ENCODE measurements at regions not wholly inside any gene's neighbourhood (a gene's known extent, or its start where the extent isn't known, plus 50 kb on each side); places are given as distances from the start of the nearest gene placed in this dataset.

DNA sequence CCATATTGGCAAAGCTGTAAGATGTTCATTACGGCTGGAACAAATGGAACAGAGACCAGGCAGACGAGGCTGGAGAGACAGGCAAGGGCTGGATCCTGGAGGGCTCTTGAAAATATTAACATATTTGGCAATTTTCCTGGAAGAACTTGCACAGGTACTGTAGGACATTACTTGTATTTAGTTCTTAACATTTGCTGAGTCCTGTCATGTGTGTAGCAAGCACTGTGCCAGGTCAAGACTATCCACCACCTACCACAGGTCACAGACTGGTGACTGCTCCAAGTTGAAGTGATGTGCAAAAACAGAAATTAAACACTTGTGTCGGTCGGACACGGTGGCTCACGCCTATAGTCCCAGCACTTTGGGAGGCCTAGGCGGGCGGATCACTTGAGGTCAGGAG, 58.7 kb upstream of the TNRC6B start:
- Histone ChIP-seq H3K23ac (ENCODE audit: insufficient read length) (no peak overlapping the region), H4K91ac (replicated peaks; ENCODE audit: insufficient read length, low read length) (no peak overlapping the region), H2BK5ac (ENCODE audit: low read depth, low read length) (no peak overlapping the region), H2BK12ac (ENCODE audit: low read depth, low read length) (no peak overlapping the region), H4K20me1 (replicated peaks in 1 of 2; ENCODE audit: control insufficient read depth in 1 of 2, insufficient read depth in 2 of 2, low read length in 2 of 2) (peaks cover 2 to 3% of the 10 kb centered on the region in 2 experiments), H3K79me1 (ENCODE audit: low read depth, low read length) (no peaks in the 10 kb centered on the region), H4K5ac (ENCODE audit: insufficient read length, low read depth, low read length) (no peak overlapping the region), H3K9ac (replicated peaks in 1 of 4; ENCODE audit: extremely low read depth in 1 of 4, low read depth in 3 of 4, low read length in 3 of 4) (no peak overlapping the region), H3K4me2 (ENCODE audit: insufficient read depth in 1 of 2, low read depth in 2 of 2, low read length in 2 of 2) (no peak overlapping the region), H2BK120ac (replicated peaks; ENCODE audit: low read depth, low read length) (no peak overlapping the region), H3K4ac (replicated peaks; ENCODE audit: insufficient read length, low read depth, low read length) (no peak overlapping the region), H3K56ac (replicated peaks; ENCODE audit: insufficient read length, low read depth, low read length) (no peak overlapping the region), H4K8ac (ENCODE audit: extremely low read depth, insufficient read depth, low read length) (no peak overlapping the region), H3K4me3 (ENCODE audit: extremely low read depth in 1 of 4, insufficient read depth in 2 of 4, low read depth in 3 of 4, low read length in 4 of 4) (no peak overlapping the region), H3K27ac (ENCODE audit: low read depth, low read length) (no peak overlapping the region), H2BK15ac (ENCODE audit: low read length) (no peak overlapping the region), H3K23me2 (ENCODE audit: low read depth, low read length) (no peaks in the 10 kb centered on the region), H2AFZ (ENCODE audit: low read length) (no peak overlapping the region), H3K9me3 (ENCODE audit: insufficient read depth in 2 of 2, low read depth in 1 of 2, low read length in 1 of 2) (no peaks in the 10 kb centered on the region), H3K79me2 (ENCODE audit: control insufficient read depth in 1 of 2, insufficient read depth in 2 of 2, low read length in 2 of 2) (no peaks in the 10 kb centered on the region), H3K4me1 (replicated peaks in 1 of 4; ENCODE audit: control insufficient read depth in 3 of 4, insufficient read depth in 4 of 4, low read length in 3 of 4) (peaks cover 0 to 2% (median under 1%) of the 10 kb centered on the region in 4 experiments; a peak in 3 of 7 replicates), H3K27me3 (replicated peaks in 1 of 4; ENCODE audit: control insufficient read depth in 3 of 4, extremely low read depth in 1 of 4, insufficient read depth in 3 of 4, low read length in 3 of 4) (no peaks in the 10 kb centered on the region), H2BK20ac (ENCODE audit: low read length) (no peak overlapping the region), H3K14ac (ENCODE audit: insufficient read length) (no peak overlapping the region), H3K18ac (ENCODE audit: extremely low read depth, low read length) (no peak overlapping the region), H3K36me3 (ENCODE audit: control insufficient read depth in 2 of 4, insufficient read depth in 4 of 4, low read length in 3 of 4) (no peaks in the 10 kb centered on the region), H2AK5ac (ENCODE audit: low read depth, low read length) (no peak overlapping the region)
- DNase-seq (ENCODE audit: low read depth in 1 of 2, low spot score in 2 of 2): no peak
- FAIRE-seq: no peak
- ChIA-PET CTCF (ENCODE audit: partially characterized antibody) (no interaction called here), POLR2A (ENCODE audit: partially characterized antibody) (interaction anchor here (1.0 kb wide), 1 partner anchor 75 kb away, joined by 3 read pairs; no protein-coding TSS in a partner anchor)
- WGBS, 2 experiments (ENCODE audit: extremely low coverage in 1 of 2, insufficient coverage in 1 of 2, insufficient read length in 1 of 2, insufficient replicate concordance in 2 of 2, low coverage in 1 of 2, low lambda C conversion rate in 2 of 2, missing lambda C conversion rate in 1 of 2): 83% methylated on average over 8 of the region's 8 CpGs; no CpG with 5 or more reads in 1 of the 2 experiments
- TF ChIP-seq TAF1 (IDR thresholded peaks at IDR 0.05; ENCODE audit: low read depth, low read length) (no peak), MAX (IDR thresholded peaks at IDR 0.05) (no peak), CHD2 (IDR thresholded peaks at IDR 0.05; ENCODE audit: low read length) (no peak), RXRA (IDR thresholded peaks at IDR 0.05; ENCODE audit: insufficient read depth, low read depth, low read length) (no peak), SP4 (IDR thresholded peaks at IDR 0.05; ENCODE audit: low read length) (no peak), SP1 (IDR thresholded peaks at IDR 0.05; ENCODE audit: low read depth, low read length) (no peak), EP300 (IDR thresholded peaks at IDR 0.05; ENCODE audit: borderline replicate concordance in 1 of 2, low read depth in 2 of 2, low read length in 2 of 2) (no peak), RFX5 (IDR thresholded peaks at IDR 0.05; ENCODE audit: borderline replicate concordance, low read depth, low read length) (no peak), GTF2F1 (IDR thresholded peaks at IDR 0.05; ENCODE audit: borderline replicate concordance, low read depth, low read length) (no peak), POLR2A (IDR thresholded peaks at IDR 0.05; ENCODE audit: control extremely low read depth in 1 of 2, low read depth in 2 of 2, low read length in 2 of 2) (no peak), CHD1 (IDR thresholded peaks at IDR 0.05; ENCODE audit: low read depth, low read length) (no peak), SIN3A (conservative IDR thresholded peaks at IDR 0.05 in 1 of 2, IDR thresholded peaks at IDR 0.05 in 1 of 2; ENCODE audit: low read depth in 1 of 2, low read length in 2 of 2) (no peak)
- TF ChIP-seq, protein P1, sequence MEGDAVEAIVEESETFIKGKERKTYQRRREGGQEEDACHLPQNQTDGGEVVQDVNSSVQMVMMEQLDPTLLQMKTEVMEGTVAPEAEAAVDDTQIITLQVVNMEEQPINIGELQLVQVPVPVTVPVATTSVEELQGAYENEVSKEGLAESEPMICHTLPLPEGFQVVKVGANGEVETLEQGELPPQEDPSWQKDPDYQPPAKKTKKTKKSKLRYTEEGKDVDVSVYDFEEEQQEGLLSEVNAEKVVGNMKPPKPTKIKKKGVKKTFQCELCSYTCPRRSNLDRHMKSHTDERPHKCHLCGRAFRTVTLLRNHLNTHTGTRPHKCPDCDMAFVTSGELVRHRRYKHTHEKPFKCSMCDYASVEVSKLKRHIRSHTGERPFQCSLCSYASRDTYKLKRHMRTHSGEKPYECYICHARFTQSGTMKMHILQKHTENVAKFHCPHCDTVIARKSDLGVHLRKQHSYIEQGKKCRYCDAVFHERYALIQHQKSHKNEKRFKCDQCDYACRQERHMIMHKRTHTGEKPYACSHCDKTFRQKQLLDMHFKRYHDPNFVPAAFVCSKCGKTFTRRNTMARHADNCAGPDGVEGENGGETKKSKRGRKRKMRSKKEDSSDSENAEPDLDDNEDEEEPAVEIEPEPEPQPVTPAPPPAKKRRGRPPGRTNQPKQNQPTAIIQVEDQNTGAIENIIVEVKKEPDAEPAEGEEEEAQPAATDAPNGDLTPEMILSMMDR (IDR thresholded peaks at IDR 0.05; ENCODE audit: control extremely low read depth in 1 of 3, insufficient read depth in 1 of 3, low read depth in 1 of 3, low read length in 3 of 3): no peak
